Smooth muscle cell (in vitro differentiated cells): ENCODE measurements at regions not wholly inside any gene's neighbourhood (a gene's known extent, or its start where the extent isn't known, plus 50 kb on each side); places are given as distances from the start of the nearest gene placed in this dataset.

ENCODE experiments used
- DNase-seq: peaks from one replicate; lab custom pipeline; 2025; ENCODE audit not compliant: unreplicated experiment; lab: John Stamatoyannopoulos, UW
- H2AFZ ChIP-seq: fragments of 200-600 bp; sonication (generic); 2 replicates; pipeline ENCODE4 v1.6.0; 2016; ENCODE audit warnings: antibody characterized with exemption, low read depth, mild to moderate bottlenecking
- H3F3A ChIP-seq: fragments of 200-600 bp; sonication (generic); 2 replicates; pipeline ENCODE4 v1.6.0; 2017; ENCODE audit warnings: antibody characterized with exemption, low read depth
- H3K27ac ChIP-seq: fragments of 200-600 bp; sonication (generic); 2 replicates; pipeline ENCODE4 v1.5.1; 2016; ENCODE audit warnings: low read depth, mild to moderate bottlenecking
- H3K27me3 ChIP-seq: fragments of 200-600 bp; sonication (generic); 2 replicates; pipeline ENCODE4 v1.6.1; 2016; ENCODE audit warnings: low read depth, mild to moderate bottlenecking
- H3K36me3 ChIP-seq: fragments of 200-600 bp; sonication (generic); 2 replicates; pipeline ENCODE4 v1.5.1; 2016; ENCODE audit warnings: low read depth
- H3K4me1 ChIP-seq: fragments of 200-600 bp; sonication (generic); 2 replicates; pipeline ENCODE4 v1.5.1; 2016; ENCODE audit warnings: low read depth
- H3K4me2 ChIP-seq: fragments of 200-600 bp; sonication (generic); 2 replicates; pipeline ENCODE4 v1.6.0; 2016; ENCODE audit warnings: mild to moderate bottlenecking
- H3K4me3 ChIP-seq: fragments of 200-600 bp; sonication (generic); 2 replicates; pipeline ENCODE4 v1.5.1; 2016; ENCODE audit warnings: mild to moderate bottlenecking
- H3K79me2 ChIP-seq: fragments of 200-600 bp; sonication (generic); 2 replicates; pipeline ENCODE4 v1.6.0; 2016; ENCODE audit warnings: low read depth, mild to moderate bottlenecking
- H3K9ac ChIP-seq: fragments of 200-600 bp; sonication (generic); 2 replicates; pipeline ENCODE4 v1.6.0; 2016; ENCODE audit warnings: low read depth
- H3K9me3 ChIP-seq: fragments of 200-600 bp; sonication (generic); replicated peaks from 2 replicates; pipeline ENCODE4 v1.5.1; 2016; ENCODE audit warnings: low read depth
- H4K20me1 ChIP-seq: fragments of 200-600 bp; sonication (generic); 2 replicates; pipeline ENCODE4 v1.6.0; 2016; ENCODE audit warnings: low read depth
- WGBS: methylation state at CpG from one replicate; pipeline ENCODE4 v1.1.7; 2016; ENCODE audit warnings: low lambda C conversion rate; 5-methylcytosine and 5-hydroxymethylcytosine counted together
- TF ChIP-seq, protein P1 (sequence below): fragments of 200-600 bp; sonication (generic); IDR thresholded peaks from 2 replicates; pipeline ENCODE4 v1.5.1; 2017; ENCODE audit warnings: borderline replicate concordance, mild to moderate bottlenecking, antibody characterized with exemption; ENCODE audit not compliant: insufficient read depth, poor library complexity, severe bottlenecking

DNA sequence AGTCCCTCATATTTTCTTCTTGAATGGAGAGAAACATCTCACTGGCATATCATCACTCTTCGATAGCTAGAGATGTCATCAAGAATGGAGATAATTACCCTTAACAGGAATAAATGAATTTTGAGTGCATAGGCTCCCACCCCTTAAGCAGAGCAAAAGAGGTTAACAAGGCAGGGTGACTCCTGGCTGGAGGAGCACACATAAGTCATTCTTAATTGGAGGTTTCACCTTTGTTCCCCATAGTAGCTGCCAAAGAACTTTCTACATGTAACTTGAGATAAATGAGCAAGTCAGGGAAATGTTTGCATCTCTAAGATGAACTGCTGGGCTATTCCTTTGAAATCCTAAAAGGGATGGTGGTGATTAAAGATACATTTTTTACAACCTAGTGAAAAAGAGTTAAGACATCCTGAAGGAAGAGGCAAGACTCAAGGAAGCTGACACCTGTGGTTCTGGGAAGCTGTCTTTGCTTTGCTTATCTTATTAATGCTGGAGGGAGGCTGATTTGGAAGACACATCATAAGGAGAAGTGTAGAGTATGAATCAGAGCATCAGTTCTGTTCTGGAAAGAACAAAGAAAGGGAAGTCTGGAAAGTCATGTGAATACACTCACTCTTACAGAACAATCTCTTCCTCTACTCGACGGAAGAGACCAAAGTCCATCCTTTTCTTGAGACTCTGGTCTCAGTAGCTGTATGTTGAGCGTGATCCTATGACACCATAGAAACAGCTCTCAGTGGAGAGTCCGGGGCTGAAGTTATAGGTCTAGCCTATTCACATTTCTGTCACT lies 326.3 kb downstream of the OSTF1 start:
- no peak overlapping the region for H3K27ac ChIP-seq
- no peaks in the 10 kb centered on the region for H3K36me3 ChIP-seq
- no peak overlapping the region for H3K4me2 ChIP-seq
- H3K4me3 ChIP-seq, result no peak overlapping the region
- no peak overlapping the region for H3K9ac ChIP-seq
- H3F3A ChIP-seq, result no peaks in the 10 kb centered on the region
- H2AFZ ChIP-seq, result no peak overlapping the region
- 83% methylated on average over 5 of the region's 5 CpGs for WGBS
- no peaks in the 10 kb centered on the region for H3K79me2 ChIP-seq
- DNase-seq, result no peak
- TF ChIP-seq, protein P1, sequence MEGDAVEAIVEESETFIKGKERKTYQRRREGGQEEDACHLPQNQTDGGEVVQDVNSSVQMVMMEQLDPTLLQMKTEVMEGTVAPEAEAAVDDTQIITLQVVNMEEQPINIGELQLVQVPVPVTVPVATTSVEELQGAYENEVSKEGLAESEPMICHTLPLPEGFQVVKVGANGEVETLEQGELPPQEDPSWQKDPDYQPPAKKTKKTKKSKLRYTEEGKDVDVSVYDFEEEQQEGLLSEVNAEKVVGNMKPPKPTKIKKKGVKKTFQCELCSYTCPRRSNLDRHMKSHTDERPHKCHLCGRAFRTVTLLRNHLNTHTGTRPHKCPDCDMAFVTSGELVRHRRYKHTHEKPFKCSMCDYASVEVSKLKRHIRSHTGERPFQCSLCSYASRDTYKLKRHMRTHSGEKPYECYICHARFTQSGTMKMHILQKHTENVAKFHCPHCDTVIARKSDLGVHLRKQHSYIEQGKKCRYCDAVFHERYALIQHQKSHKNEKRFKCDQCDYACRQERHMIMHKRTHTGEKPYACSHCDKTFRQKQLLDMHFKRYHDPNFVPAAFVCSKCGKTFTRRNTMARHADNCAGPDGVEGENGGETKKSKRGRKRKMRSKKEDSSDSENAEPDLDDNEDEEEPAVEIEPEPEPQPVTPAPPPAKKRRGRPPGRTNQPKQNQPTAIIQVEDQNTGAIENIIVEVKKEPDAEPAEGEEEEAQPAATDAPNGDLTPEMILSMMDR, result no peak
- peaks cover 6% of the 10 kb centered on the region for H3K27me3 ChIP-seq
- no peaks in the 10 kb centered on the region for H3K9me3 ChIP-seq
- no peaks in the 10 kb centered on the region for H3K4me1 ChIP-seq
- no peaks in the 10 kb centered on the region for H4K20me1 ChIP-seq

DNA sequence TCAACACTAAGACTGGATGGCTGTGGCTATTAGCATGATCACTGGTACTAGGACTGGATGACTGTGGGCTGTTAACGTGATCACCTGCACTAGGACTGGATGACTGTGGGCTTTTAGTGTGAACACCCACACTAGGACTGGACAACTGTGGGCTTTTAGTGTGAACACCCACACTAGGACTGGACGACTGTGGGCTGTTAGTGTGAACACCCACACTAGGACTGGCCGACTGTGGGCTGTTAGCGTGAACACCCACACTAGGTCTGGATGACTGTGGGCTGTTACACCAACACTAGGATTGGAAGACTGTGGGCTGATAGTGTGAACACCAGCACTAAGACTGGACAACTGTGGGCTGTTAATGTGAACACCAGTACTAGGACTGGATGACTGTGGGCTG lies 329.2 kb downstream of the OSTF1 start:
- H3F3A ChIP-seq, result no peaks in the 10 kb centered on the region
- H3K36me3 ChIP-seq, result no peaks in the 10 kb centered on the region
- H2AFZ ChIP-seq, result no peak overlapping the region
- WGBS, result 90% methylated on average over 4 of the region's 4 CpGs
- TF ChIP-seq, protein P1, result no peak
- H3K4me2 ChIP-seq, result no peak overlapping the region
- H4K20me1 ChIP-seq, result no peaks in the 10 kb centered on the region
- H3K79me2 ChIP-seq, result no peaks in the 10 kb centered on the region
- DNase-seq, result no peak
- no peaks in the 10 kb centered on the region for H3K9me3 ChIP-seq
- H3K9ac ChIP-seq, result no peak overlapping the region
- H3K27me3 ChIP-seq, result peaks cover 6% of the 10 kb centered on the region
- no peaks in the 10 kb centered on the region for H3K4me1 ChIP-seq
- no peak overlapping the region for H3K27ac ChIP-seq
- H3K4me3 ChIP-seq, result no peak overlapping the region

DNA sequence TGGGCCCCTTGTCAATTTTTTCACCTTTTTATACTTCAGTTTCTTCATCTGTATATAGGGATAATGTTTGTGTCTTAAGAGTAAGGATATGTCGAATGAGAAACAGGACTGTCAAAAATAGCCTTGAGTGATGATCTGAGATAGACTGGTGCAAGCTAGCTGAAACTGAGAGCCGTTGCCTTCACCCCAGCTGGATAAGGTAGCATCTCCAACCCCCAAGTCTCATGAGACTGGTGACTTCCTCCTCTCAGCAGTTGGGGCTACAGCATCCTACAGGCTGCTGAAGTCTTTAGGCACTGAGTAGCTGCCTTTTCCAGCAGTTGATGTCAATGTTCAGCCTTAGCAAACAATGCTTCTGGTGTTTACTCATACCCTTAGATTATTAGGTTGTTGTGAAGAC lies 330.2 kb downstream of the OSTF1 start:
- Histone ChIP-seq H3K27me3 (peaks cover 6% of the 10 kb centered on the region), H3F3A (no peaks in the 10 kb centered on the region), H2AFZ (no peak overlapping the region), H3K79me2 (no peaks in the 10 kb centered on the region), H3K9ac (no peak overlapping the region), H3K4me1 (no peaks in the 10 kb centered on the region), H3K27ac (no peak overlapping the region), H3K36me3 (no peaks in the 10 kb centered on the region), H3K4me3 (no peak overlapping the region), H3K4me2 (no peak overlapping the region), H3K9me3 (no peaks in the 10 kb centered on the region), H4K20me1 (no peaks in the 10 kb centered on the region)
- TF ChIP-seq, protein P1, result no peak
- WGBS, result 93% methylated on average over 2 of the region's 2 CpGs
- no peak for DNase-seq
